Nephron (organoid): ENCODE measurements at regions not wholly inside any gene's neighbourhood (a gene's known extent, or its start where the extent isn't known, plus 50 kb on each side); places are given as distances from the start of the nearest gene placed in this dataset.

ENCODE experiments used
- H3K27ac Mint-ChIP-seq, 3 experiments: 2 replicates each; pipeline ENCODE4 v1.8.0; 2020; ENCODE audit warnings: mixed read lengths in 3 of 3, mild to moderate bottlenecking in 2 of 3, moderate library complexity in 1 of 3
- H3K27me3 Mint-ChIP-seq: 2 replicates; pipeline ENCODE4 v1.8.0; 2021; ENCODE audit warnings: low read depth, mild to moderate bottlenecking, moderate library complexity, mixed read lengths
- H3K36me3 Mint-ChIP-seq: 2 replicates; pipeline ENCODE4 v1.8.0; 2020; ENCODE audit warnings: low read depth, mixed read lengths
- H3K4me1 Mint-ChIP-seq: 2 replicates; pipeline ENCODE4 v1.8.0; 2020; ENCODE audit warnings: mixed read lengths
- H3K4me3 Mint-ChIP-seq, 3 experiments: 2 replicates each; pipeline ENCODE4 v1.8.0; 2020; ENCODE audit warnings: mild to moderate bottlenecking in 3 of 3, mixed read lengths in 3 of 3, moderate library complexity in 2 of 3
- H3K9me3 Mint-ChIP-seq: 2 replicates; pipeline ENCODE4 v1.8.0; 2020; ENCODE audit warnings: mixed read lengths
- CTCF ChIP-seq, 3 experiments: fragments of 200-600 bp; sonication (generic); IDR thresholded peaks; one replicate each; pipeline ENCODE4 v1.5.0; 2021; ENCODE audit warnings: antibody characterized with exemption in 3 of 3; ENCODE audit not compliant: unreplicated experiment in 3 of 3

GRCh38 chr5:74393943-74394342, 246.6 kb downstream of the ENC1 start:
- Mint-ChIP-seq H3K9me3 (no peaks in the 10 kb centered on the region), H3K4me1 (peaks cover 66% of the 10 kb centered on the region), H3K36me3 (no peaks in the 10 kb centered on the region), H3K27ac (peak overlapping the region; percentile 57 to 95 (median 94)), H3K4me3 (no peak overlapping the region), H3K27me3 (no peaks in the 10 kb centered on the region)
- TF ChIP-seq CTCF (IDR thresholded peaks at IDR 0.05; ENCODE audit: unreplicated experiment in 3 of 3) = no peak

GRCh38 chr5:74392711-74393351, 247.7 kb downstream of the ENC1 start:
- Mint-ChIP-seq H3K4me1 (peaks cover 66% of the 10 kb centered on the region), H3K27ac (peak overlapping the region; percentile 62 to 95 (median 94)), H3K36me3 (no peaks in the 10 kb centered on the region), H3K4me3 (peak overlapping the region in 1 of 3 experiments; percentile 12), H3K27me3 (no peaks in the 10 kb centered on the region), H3K9me3 (no peaks in the 10 kb centered on the region)
- TF ChIP-seq CTCF (IDR thresholded peaks at IDR 0.05; ENCODE audit: unreplicated experiment in 3 of 3) = no peak

GRCh38 chr5:74391410-74391809, 249.1 kb downstream of the ENC1 start:
- H3K4me3 Mint-ChIP-seq = no peak overlapping the region
- no peak for TF ChIP-seq CTCF (IDR thresholded peaks at IDR 0.05; ENCODE audit: unreplicated experiment in 3 of 3)
- no peaks in the 10 kb centered on the region for H3K9me3 Mint-ChIP-seq
- peaks cover 52% of the 10 kb centered on the region for H3K4me1 Mint-ChIP-seq
- H3K36me3 Mint-ChIP-seq = no peaks in the 10 kb centered on the region
- H3K27me3 Mint-ChIP-seq = no peaks in the 10 kb centered on the region
- H3K27ac Mint-ChIP-seq = peak overlapping the region in 2 of 3 experiments; percentile 76 to 95

GRCh38 chr5:74390822-74391221, 249.7 kb downstream of the ENC1 start:
- Mint-ChIP-seq H3K4me1 (peaks cover 47% of the 10 kb centered on the region), H3K4me3 (no peak overlapping the region), H3K27me3 (no peaks in the 10 kb centered on the region), H3K9me3 (no peaks in the 10 kb centered on the region), H3K36me3 (no peaks in the 10 kb centered on the region), H3K27ac (peak overlapping the region in 1 of 3 experiments; percentile 26)
- TF ChIP-seq CTCF (IDR thresholded peaks at IDR 0.05; ENCODE audit: unreplicated experiment in 3 of 3) = no peak

GRCh38 chr5:74390306-74390637, 250.3 kb downstream of the ENC1 start:
- Mint-ChIP-seq H3K27ac (peak overlapping the region in 2 of 3 experiments; percentile 68 to 98), H3K9me3 (no peaks in the 10 kb centered on the region)

More at GRCh38 chr5:74390306-74390637, 250.3 kb downstream of the ENC1 start:
- Mint-ChIP-seq H3K27me3 (no peaks in the 10 kb centered on the region), H3K4me3 (no peak overlapping the region), H3K4me1 (peaks cover 46% of the 10 kb centered on the region), H3K36me3 (no peaks in the 10 kb centered on the region)
- TF ChIP-seq CTCF (IDR thresholded peaks at IDR 0.05; ENCODE audit: unreplicated experiment in 3 of 3) = no peak
